GM12873 (cell line): ENCODE measurements at regions not wholly inside any gene's neighbourhood (a gene's known extent, or its start where the extent isn't known, plus 50 kb on each side); places are given as distances from the start of the nearest gene placed in this dataset.

Source experiments
- TF ChIP-seq, protein P1 (sequence below): IDR thresholded peaks from 2 replicates; pipeline ENCODE4 v1.5.1; 2012; ENCODE audit warnings: low read depth, mild to moderate bottlenecking, moderate library complexity, low read length, control low read depth; ENCODE audit not compliant: insufficient read depth; ENCODE audit errors: missing control alignments

DNA sequence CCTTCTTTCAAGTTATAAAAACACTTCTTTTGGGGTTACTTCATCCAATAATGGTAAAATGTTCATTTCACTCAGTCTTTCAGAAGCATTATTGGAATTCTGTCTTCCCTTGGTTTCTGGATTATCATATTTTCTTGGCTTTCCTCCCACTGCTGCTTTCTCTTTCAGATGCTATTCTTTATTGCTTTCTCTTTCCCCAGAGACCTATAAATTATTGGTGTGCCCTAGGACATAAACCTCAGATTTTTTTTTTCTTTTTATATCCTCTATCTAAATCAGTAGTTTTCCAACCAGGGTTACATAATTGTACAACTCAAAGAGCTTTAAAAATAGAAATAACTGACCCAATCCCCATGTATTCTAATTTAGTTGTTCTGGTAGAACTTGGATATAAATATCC is 1005.5 kb downstream of the ARAP2 start:
- TF ChIP-seq, protein P1, sequence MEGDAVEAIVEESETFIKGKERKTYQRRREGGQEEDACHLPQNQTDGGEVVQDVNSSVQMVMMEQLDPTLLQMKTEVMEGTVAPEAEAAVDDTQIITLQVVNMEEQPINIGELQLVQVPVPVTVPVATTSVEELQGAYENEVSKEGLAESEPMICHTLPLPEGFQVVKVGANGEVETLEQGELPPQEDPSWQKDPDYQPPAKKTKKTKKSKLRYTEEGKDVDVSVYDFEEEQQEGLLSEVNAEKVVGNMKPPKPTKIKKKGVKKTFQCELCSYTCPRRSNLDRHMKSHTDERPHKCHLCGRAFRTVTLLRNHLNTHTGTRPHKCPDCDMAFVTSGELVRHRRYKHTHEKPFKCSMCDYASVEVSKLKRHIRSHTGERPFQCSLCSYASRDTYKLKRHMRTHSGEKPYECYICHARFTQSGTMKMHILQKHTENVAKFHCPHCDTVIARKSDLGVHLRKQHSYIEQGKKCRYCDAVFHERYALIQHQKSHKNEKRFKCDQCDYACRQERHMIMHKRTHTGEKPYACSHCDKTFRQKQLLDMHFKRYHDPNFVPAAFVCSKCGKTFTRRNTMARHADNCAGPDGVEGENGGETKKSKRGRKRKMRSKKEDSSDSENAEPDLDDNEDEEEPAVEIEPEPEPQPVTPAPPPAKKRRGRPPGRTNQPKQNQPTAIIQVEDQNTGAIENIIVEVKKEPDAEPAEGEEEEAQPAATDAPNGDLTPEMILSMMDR: no peak

DNA sequence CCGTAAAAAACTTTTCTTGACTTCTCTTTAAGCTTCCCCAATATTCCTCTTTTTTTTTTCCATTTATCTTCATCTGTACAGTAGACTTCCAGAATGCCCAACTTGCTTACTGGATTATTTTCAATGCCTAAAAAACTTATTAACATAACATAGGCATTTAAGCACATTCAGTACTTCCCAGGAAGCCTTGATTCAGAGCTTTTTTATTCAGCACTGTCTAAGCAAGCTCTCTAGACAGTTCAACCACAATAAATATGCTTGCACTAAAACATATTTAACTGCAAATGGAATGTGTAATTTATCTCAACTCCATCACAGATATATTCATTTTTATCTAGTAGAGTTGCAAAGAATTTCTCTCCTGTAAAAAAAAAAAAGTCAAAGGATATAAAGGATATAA is 997.8 kb downstream of the ARAP2 start:
- TF ChIP-seq, protein P1: no peak

DNA sequence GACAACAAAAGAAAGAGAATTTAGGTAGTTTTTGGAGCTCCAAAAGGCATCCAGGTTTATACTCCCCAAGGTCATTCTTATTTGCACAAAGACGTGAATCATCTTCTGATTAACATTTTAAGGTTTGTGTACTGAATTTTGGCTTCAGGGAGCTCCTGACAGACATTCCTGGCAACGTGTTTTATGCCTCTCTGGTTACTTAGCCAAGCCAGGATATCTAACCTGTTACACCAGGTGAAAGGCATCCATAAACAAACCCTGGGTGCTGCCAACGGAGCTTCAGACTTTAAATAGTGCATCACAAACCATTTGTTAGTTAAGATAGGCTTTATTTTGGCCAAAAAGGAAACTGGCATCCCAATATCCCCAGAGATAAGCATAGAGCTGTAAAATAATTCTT is 997.3 kb downstream of the ARAP2 start:
- TF ChIP-seq, protein P1: no peak

DNA sequence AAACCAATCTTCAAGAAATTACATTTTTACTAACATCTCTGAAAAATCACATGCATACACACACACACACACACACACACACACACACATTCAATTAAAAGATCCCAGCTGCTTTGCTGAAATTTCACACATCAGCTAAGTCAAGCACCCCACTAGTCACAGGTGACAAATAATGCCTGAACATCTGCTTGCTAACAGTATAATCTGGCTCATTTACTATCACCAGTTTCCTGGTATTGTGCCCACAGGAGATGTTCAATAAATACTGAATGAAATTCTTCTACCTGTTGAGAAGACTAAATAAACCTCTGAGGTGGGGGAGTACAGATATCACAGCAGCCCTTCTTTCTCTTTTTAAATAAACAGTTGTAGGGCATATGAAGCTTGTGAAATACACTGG is 994.0 kb downstream of the ARAP2 start:
- TF ChIP-seq, protein P1: no peak

DNA sequence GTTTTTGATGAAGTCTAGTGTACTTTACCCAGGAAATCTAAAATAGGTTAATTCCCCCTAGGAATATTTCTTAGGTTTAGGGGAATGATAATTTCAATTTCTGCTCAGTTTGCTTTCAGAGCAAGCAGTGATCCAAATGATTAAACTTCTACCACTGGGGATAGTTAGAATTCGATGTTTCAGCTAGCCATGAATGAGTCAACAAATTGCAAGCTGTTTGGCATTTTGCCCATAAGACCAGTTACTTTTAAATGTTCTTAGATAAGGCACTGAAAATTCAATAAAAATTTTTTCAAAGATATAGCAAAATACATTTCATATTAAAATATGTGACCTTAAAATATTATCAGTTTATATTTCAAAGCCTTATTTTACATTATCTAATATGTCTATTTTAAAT is 993.6 kb downstream of the ARAP2 start:
- TF ChIP-seq, protein P1: no peak

DNA sequence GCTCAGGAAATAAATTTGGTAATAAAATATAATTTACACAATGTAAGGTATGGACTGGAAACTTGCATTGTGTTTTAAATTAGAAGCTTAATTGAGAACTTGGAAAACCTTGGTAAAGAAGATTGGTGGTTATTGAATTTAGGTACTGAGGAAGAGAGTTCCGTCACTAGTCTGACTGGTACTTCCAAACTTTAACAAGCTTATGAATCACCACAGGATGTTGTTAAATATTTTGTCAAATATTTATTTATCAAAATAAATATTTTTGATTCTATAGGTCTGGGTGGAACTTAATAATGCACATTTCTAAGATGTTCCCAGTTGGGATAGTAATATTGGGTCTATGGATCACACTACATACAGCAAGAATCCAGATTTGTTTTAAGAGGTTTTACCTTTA is 992.2 kb downstream of the ARAP2 start:
- TF ChIP-seq, protein P1: no peak

DNA sequence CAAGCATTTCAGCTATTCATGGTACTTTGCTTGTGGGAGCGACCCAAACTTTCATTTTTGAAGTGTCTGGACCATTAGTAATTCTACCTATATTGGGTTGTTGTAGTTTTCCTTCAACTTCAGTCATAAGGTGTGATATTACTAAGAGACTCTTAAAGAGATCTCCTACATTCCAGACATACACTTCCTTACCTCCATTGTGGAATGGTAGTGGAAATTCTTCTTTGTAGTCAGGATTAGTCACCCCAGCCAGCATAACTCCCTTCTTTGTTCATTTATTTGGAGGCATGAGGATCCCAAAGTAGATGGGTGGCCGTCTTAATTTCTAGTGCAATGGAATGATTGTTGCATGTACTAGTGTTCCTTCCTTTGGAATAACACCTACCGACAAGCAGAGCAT is 991.4 kb downstream of the ARAP2 start:
- TF ChIP-seq, protein P1: no peak
